ENCODE measurements at regions not wholly inside any gene's neighbourhood (a gene's known extent, or its start where the extent isn't known, plus 50 kb on each side); places are given as distances from the start of the nearest gene placed in this dataset.
A peak's percentile ranks its signal among the peaks of the same experiment; 100 is the strongest.

- DNase-seq (ENCODE audit: extremely low read depth, low read depth), result no peak
Measured at GRCh38 chr15:96882121-96882772, 551.7 kb downstream of the NR2F2 start.

- no peak for DNase-seq (ENCODE audit: extremely low read depth, low read depth)
Measured at GRCh38 chr15:96887730-96888129, 557.2 kb downstream of the NR2F2 start.

GRCh38 chr15:96888764-96889163 lies 558.3 kb downstream of the NR2F2 start:
- DNase-seq (ENCODE audit: extremely low read depth, low read depth), result no peak

GRCh38 chr15:96889734-96890480 lies 559.4 kb downstream of the NR2F2 start:
- DNase-seq (ENCODE audit: extremely low read depth, low read depth), result no peak

GRCh38 chr15:96891046-96891445 lies 560.5 kb downstream of the NR2F2 start:
- no peak for DNase-seq (ENCODE audit: extremely low read depth, low read depth)

- DNase-seq (ENCODE audit: extremely low read depth, low read depth), result peak; percentile 30
Measured at GRCh38 chr15:96893159-96893906, 562.8 kb downstream of the NR2F2 start.

- DNase-seq (ENCODE audit: extremely low read depth, low read depth), result no peak
Measured at GRCh38 chr15:96894659-96895058, 564.2 kb downstream of the NR2F2 start.

GRCh38 chr15:96896766-96897165 lies 566.3 kb downstream of the NR2F2 start:
- DNase-seq (ENCODE audit: extremely low read depth, low read depth), result no peak

- no peak for DNase-seq (ENCODE audit: extremely low read depth, low read depth)
Measured at GRCh38 chr15:96914081-96914480, 583.6 kb downstream of the NR2F2 start.

- no peak for DNase-seq (ENCODE audit: extremely low read depth, low read depth)
Measured at GRCh38 chr15:96916750-96917149, 586.2 kb downstream of the NR2F2 start.

- DNase-seq (ENCODE audit: extremely low read depth, low read depth), result no peak
Measured at GRCh38 chr15:96924570-96924969, 594.1 kb downstream of the NR2F2 start.

- no peak for DNase-seq (ENCODE audit: extremely low read depth, low read depth)
Measured at GRCh38 chr15:96947296-96948229, 617.1 kb downstream of the NR2F2 start.

GRCh38 chr15:96948981-96949380 lies 618.5 kb downstream of the NR2F2 start:
- DNase-seq (ENCODE audit: extremely low read depth, low read depth), result no peak

- no peak for DNase-seq (ENCODE audit: extremely low read depth, low read depth)
Measured at GRCh38 chr15:96958721-96959120, 628.2 kb downstream of the NR2F2 start.

GRCh38 chr15:96959501-96959900 lies 629.0 kb downstream of the NR2F2 start:
- DNase-seq (ENCODE audit: extremely low read depth, low read depth), result no peak

GRCh38 chr15:96960711-96961480 lies 630.4 kb downstream of the NR2F2 start:
- DNase-seq (ENCODE audit: extremely low read depth, low read depth), result no peak

GRCh38 chr15:96966554-96966953 lies 636.1 kb downstream of the NR2F2 start:
- DNase-seq (ENCODE audit: extremely low read depth, low read depth), result no peak

GRCh38 chr15:96969732-96970710 lies 639.5 kb downstream of the NR2F2 start:
- no peak for DNase-seq (ENCODE audit: extremely low read depth, low read depth)

GRCh38 chr15:96972201-96972600 lies 641.7 kb downstream of the NR2F2 start:
- DNase-seq (ENCODE audit: extremely low read depth, low read depth), result no peak
